ENCODE measurements at regions not wholly inside any gene's neighbourhood (a gene's known extent, or its start where the extent isn't known, plus 50 kb on each side); places are given as distances from the start of the nearest gene placed in this dataset.
A peak's percentile ranks its signal among the peaks of the same experiment; 100 is the strongest.

GRCh38 chr1:89453123-89453972, 71.3 kb upstream of the LRRC8B start:
- DNase-seq, result no peak
- TF ChIP-seq EP300 (IDR thresholded peaks at IDR 0.05) (no peak), POLR2A (IDR thresholded peaks at IDR 0.05) (no peak), CTCF (IDR thresholded peaks at IDR 0.05) (no peak)
- H3K4me3 ChIP-seq, result no peak overlapping the region
- intact Hi-C loops (cut with DNase I), result loop anchor here in 1 of 4 donors (10.0 kb wide), 1 partner anchor 479 kb away; no protein-coding TSS in a partner anchor
- no peaks in the 10 kb centered on the region for H3K4me1 ChIP-seq (ENCODE audit: insufficient read depth)
- H3K27ac ChIP-seq, result no peak overlapping the region
- H3K36me3 ChIP-seq, result no peaks in the 10 kb centered on the region
- 85 to 89% (median 87%) methylated on average over 9 of the region's 9 CpGs for WGBS, 3 donors
- H3K9me3 ChIP-seq, result no peaks in the 10 kb centered on the region
- H3K27me3 ChIP-seq, result no peaks in the 10 kb centered on the region

- TF ChIP-seq POLR2A (IDR thresholded peaks at IDR 0.05) (no peak), CTCF (IDR thresholded peaks at IDR 0.05) (peak; percentile 20 to 67 (median 46))
- peak in 4 of 5 donors; percentile 20 to 38 (median 31) for DNase-seq
- Histone ChIP-seq H3K36me3 (no peaks in the 10 kb centered on the region), H3K27ac (no peak overlapping the region), H3K9me3 (no peaks in the 10 kb centered on the region), H3K4me1 (ENCODE audit: insufficient read depth) (no peaks in the 10 kb centered on the region), H3K27me3 (no peaks in the 10 kb centered on the region), H3K4me3 (no peak overlapping the region)
- WGBS, 3 donors, result 29 to 36% (median 32%) methylated on average over 7 of the region's 7 CpGs
- intact Hi-C loops (cut with DNase I), result loop anchor here in 2 of 4 donors (5.0 to 10.0 kb wide), 2 partner anchors 458 to 480 kb away; no protein-coding TSS in a partner anchor
These were observed 69.6 kb upstream of the LRRC8B start for GRCh38 chr1:89454845-89455521.

GRCh38 chr1:89457046-89457445, 67.6 kb upstream of the LRRC8B start:
- no peak for DNase-seq
- WGBS, 3 donors, result 95 to 96% (median 96%) methylated on average over 1 of the region's 1 CpG
- H3K27me3 ChIP-seq, result no peaks in the 10 kb centered on the region
- no peaks in the 10 kb centered on the region for H3K36me3 ChIP-seq
- H3K9me3 ChIP-seq, result no peaks in the 10 kb centered on the region
- no peaks in the 10 kb centered on the region for H3K4me1 ChIP-seq (ENCODE audit: insufficient read depth)
- TF ChIP-seq POLR2A (IDR thresholded peaks at IDR 0.05) (no peak), CTCF (IDR thresholded peaks at IDR 0.05) (no peak), EP300 (IDR thresholded peaks at IDR 0.05) (no peak)
- intact Hi-C loops (cut with DNase I), result loop anchor here in 2 of 4 donors (5.0 to 10.0 kb wide), 2 partner anchors 460 to 482 kb away; no protein-coding TSS in a partner anchor
- no peak overlapping the region for H3K27ac ChIP-seq
- no peak overlapping the region for H3K4me3 ChIP-seq

- no peak for TF ChIP-seq EP300 (IDR thresholded peaks at IDR 0.05)
- no peak for TF ChIP-seq CTCF (IDR thresholded peaks at IDR 0.05)
- TF ChIP-seq POLR2A (IDR thresholded peaks at IDR 0.05), result no peak
- Histone ChIP-seq H3K27me3 (no peaks in the 10 kb centered on the region), H3K36me3 (no peaks in the 10 kb centered on the region), H3K4me1 (ENCODE audit: insufficient read depth) (no peaks in the 10 kb centered on the region), H3K4me3 (no peak overlapping the region), H3K27ac (no peak overlapping the region), H3K9me3 (no peaks in the 10 kb centered on the region)
- intact Hi-C loops (cut with DNase I), result loop anchor here in 2 of 4 donors (5.0 to 10.0 kb wide), 2 partner anchors 462 to 484 kb away; no protein-coding TSS in a partner anchor
- no peak for DNase-seq
- WGBS, 3 donors, result 92 to 93% (median 93%) methylated on average over 2 of the region's 2 CpGs
These were observed 65.5 kb upstream of the LRRC8B start for GRCh38 chr1:89459081-89459480.
